SK-N-SH (cell line): ENCODE measurements at regions not wholly inside any gene's neighbourhood (a gene's known extent, or its start where the extent isn't known, plus 50 kb on each side); places are given as distances from the start of the nearest gene placed in this dataset.

Experiments
- CTCF ChIA-PET: fragments of 300-600, 350-600 bp; formaldehyde crosslinking; extraction: SDS; loops from one replicate; lab custom pipeline; 2021; lab: Yijun Ruan, JAX
- POLR2A ChIA-PET: fragments of 350-600 bp; sonication (Branson Sonifier 250); formaldehyde crosslinking; extraction: SDS; loops from one replicate; lab custom pipeline; 2020; ENCODE audit warnings: antibody characterized with exemption, inconsistent platforms; lab: Yijun Ruan, JAX
- DNase-seq: peaks from one replicate; pipeline ENCODE4 v3.0.0; 2012
- H2AFZ ChIP-seq: fragments of 200-600 bp; sonication (generic); 2 replicates; pipeline ENCODE4 v1.8.1; 2016; ENCODE audit warnings: antibody characterized with exemption, mild to moderate bottlenecking, low read depth
- H3F3A ChIP-seq: fragments of 200-600 bp; sonication (generic); replicated peaks from 2 replicates; pipeline ENCODE3; 2016; ENCODE audit warnings: antibody characterized with exemption, mild to moderate bottlenecking; ENCODE audit not compliant: insufficient read depth
- H3K27ac ChIP-seq, 2 experiments: fragments of 200-500 bp in 1 of 2; fragments of 200-600 bp in 1 of 2; sonication (Bioruptor generic) in 1 of 2; sonication (generic), shearing (Covaris generic) in 1 of 2; 2 replicates each; pipeline versions ENCODE4 v1.5.1 to v1.6.1; 2014 to 2016; ENCODE audit warnings: low read depth in 2 of 2, inconsistent platforms in 1 of 2, low read length in 1 of 2, mild to moderate bottlenecking in 1 of 2, mixed read lengths in 1 of 2
- H3K27me3 ChIP-seq: fragments of 200-600 bp; sonication (generic), shearing (Covaris generic); 2 replicates; pipeline ENCODE4 v1.6.1; 2016; ENCODE audit warnings: mixed run types; ENCODE audit not compliant: insufficient read depth
- H3K36me3 ChIP-seq, 2 experiments: fragments of 200-500 bp in 1 of 2; fragments of 200-600 bp in 1 of 2; sonication (Bioruptor generic) in 1 of 2; sonication (generic) in 1 of 2; replicated peaks in 1 of 2; 2 replicates each; pipeline versions ENCODE3 to v1.5.1; 2014 to 2016; ENCODE audit warnings: low read length in 1 of 2, mild to moderate bottlenecking in 1 of 2; ENCODE audit not compliant: insufficient read depth in 2 of 2, control insufficient read depth in 1 of 2
- H3K4me1 ChIP-seq, 2 experiments: fragments of 200-500 bp in 1 of 2; fragments of 200-600 bp in 1 of 2; sonication (Bioruptor generic) in 1 of 2; sonication (generic), shearing (Covaris generic) in 1 of 2; 2 replicates each; pipeline versions ENCODE4 v1.5.1 to v1.6.1; 2014 to 2016; ENCODE audit warnings: low read depth in 1 of 2, low read length in 1 of 2, mixed run types in 1 of 2; ENCODE audit not compliant: insufficient read depth in 2 of 2, control insufficient read depth in 1 of 2
- H3K4me2 ChIP-seq: fragments of 200-600 bp; sonication (generic), shearing (Covaris generic); 2 replicates; pipeline ENCODE4 v1.6.1; 2017; ENCODE audit warnings: mixed run types
- H3K4me3 ChIP-seq, 2 experiments: fragments of 200-500 bp in 1 of 2; fragments of 200-600 bp in 1 of 2; sonication (Bioruptor generic) in 1 of 2; sonication (generic), shearing (Covaris generic) in 1 of 2; 2 replicates each; pipeline versions ENCODE4 v1.5.1 to v1.8.1; 2014 to 2016; ENCODE audit warnings: low read depth in 2 of 2, inconsistent platforms in 1 of 2, low read length in 1 of 2, mild to moderate bottlenecking in 1 of 2, mixed read lengths in 1 of 2, moderate library complexity in 1 of 2
- H3K79me2 ChIP-seq: fragments of 200-600 bp; sonication (generic); 2 replicates; pipeline ENCODE4 v1.8.1; 2017; ENCODE audit warnings: mild to moderate bottlenecking; ENCODE audit not compliant: insufficient read depth
- H3K9ac ChIP-seq: fragments of 200-600 bp; sonication (generic); 2 replicates; pipeline ENCODE4 v1.6.1; 2017; ENCODE audit warnings: mixed run types
- H3K9me2 ChIP-seq: fragments of 200-600 bp; sonication (generic); 2 replicates; pipeline ENCODE4 v1.6.1; 2017; ENCODE audit warnings: mixed run types
- H3K9me3 ChIP-seq: fragments of 200-600 bp; sonication (generic); 2 replicates; pipeline ENCODE4 v1.6.1; 2017; ENCODE audit warnings: mixed run types, mild to moderate bottlenecking, moderate library complexity
- H4K20me1 ChIP-seq: fragments of 200-600 bp; sonication (generic); 2 replicates; pipeline ENCODE4 v1.6.1; 2017; ENCODE audit warnings: mild to moderate bottlenecking, mixed run types; ENCODE audit not compliant: insufficient read depth
- CTCF ChIP-seq: fragments of 200-600 bp; sonication (generic); IDR thresholded peaks from 2 replicates; pipeline ENCODE4 v1.6.1; 2017; ENCODE audit warnings: antibody characterized with exemption, mild to moderate bottlenecking, moderate library complexity
- EZH2phosphoT487 ChIP-seq: fragments of 200-600 bp; sonication (generic); IDR thresholded peaks from 2 replicates; pipeline ENCODE4 v1.6.1; 2017; ENCODE audit warnings: low read depth, mixed run types, mild to moderate bottlenecking, antibody characterized with exemption, moderate library complexity, borderline replicate concordance
- FOSL2 ChIP-seq: IDR thresholded peaks from 2 replicates; pipeline ENCODE4 v1.4.0; 2012; ENCODE audit warnings: low read depth, mild to moderate bottlenecking, moderate library complexity, borderline replicate concordance
- FOXJ3 ChIP-seq: sonication (generic); formaldehyde crosslinking; IDR thresholded peaks from 2 replicates; pipeline ENCODE4 v1.5.1; 2020; ENCODE audit warnings: mild to moderate bottlenecking, missing genetic modification reagents
- GABPA ChIP-seq: IDR thresholded peaks from 2 replicates; pipeline ENCODE4 v1.4.0; 2012; ENCODE audit warnings: low read depth, mild to moderate bottlenecking
- GATA2 ChIP-seq: sonication (generic); formaldehyde crosslinking; IDR thresholded peaks from 2 replicates; pipeline ENCODE4 v1.5.0; 2020; ENCODE audit warnings: mild to moderate bottlenecking, missing genetic modification reagents
- IRF3 ChIP-seq: fragments of 150-350 bp; IDR thresholded peaks from 2 replicates; pipeline ENCODE4 v1.6.1; 2016; ENCODE audit warnings: mild to moderate bottlenecking, low read depth, low read length
- MAX ChIP-seq: IDR thresholded peaks from 2 replicates; pipeline ENCODE4 v1.4.0; 2012; ENCODE audit warnings: low read depth
- MXI1 ChIP-seq: IDR thresholded peaks from 2 replicates; pipeline ENCODE4 v1.6.1; 2012; ENCODE audit warnings: mild to moderate bottlenecking, low read depth, low read length, improper control_type of control experiment
- NFIC ChIP-seq: IDR thresholded peaks from 2 replicates; pipeline ENCODE4 v1.4.0; 2012; ENCODE audit warnings: borderline replicate concordance
- NRF1 ChIP-seq: IDR thresholded peaks from 2 replicates; pipeline ENCODE4 v1.6.1; 2012; ENCODE audit warnings: low read depth, mild to moderate bottlenecking, low read length
- PBX3 ChIP-seq: IDR thresholded peaks from 2 replicates; pipeline ENCODE4; 2012
- RAD21 ChIP-seq: IDR thresholded peaks from 2 replicates; pipeline ENCODE4 v1.6.1; 2012; ENCODE audit warnings: mild to moderate bottlenecking, low read length
- RCOR1 ChIP-seq: fragments of 150-350 bp; IDR thresholded peaks from 2 replicates; pipeline ENCODE4 v1.6.1; 2017; ENCODE audit warnings: antibody characterized with exemption, low read length
- REST ChIP-seq: IDR thresholded peaks from 2 replicates; pipeline ENCODE4 v1.6.1; 2012; ENCODE audit warnings: mild to moderate bottlenecking, low read depth, low read length, moderate library complexity
- SIN3A ChIP-seq: IDR thresholded peaks from 2 replicates; pipeline ENCODE4 v1.6.1; 2012; ENCODE audit warnings: low read depth, mild to moderate bottlenecking, low read length, moderate library complexity, borderline replicate concordance
- SMC3 ChIP-seq: IDR thresholded peaks from 2 replicates; pipeline ENCODE4 v1.6.1; 2012; ENCODE audit warnings: low read depth, low read length, improper control_type of control experiment
- TEAD4 ChIP-seq: IDR thresholded peaks from 2 replicates; pipeline ENCODE4 v1.4.0; 2012; ENCODE audit warnings: mild to moderate bottlenecking, borderline replicate concordance; ENCODE audit not compliant: insufficient read depth
- USF1 ChIP-seq: IDR thresholded peaks from 2 replicates; pipeline ENCODE4 v1.4.0; 2012; ENCODE audit warnings: low read depth, borderline replicate concordance
- YY1 ChIP-seq: IDR thresholded peaks from 2 replicates; pipeline ENCODE4 v1.4.0; 2012; ENCODE audit warnings: low read depth, mild to moderate bottlenecking
- WGBS: methylation state at CpG from one replicate; pipeline ENCODE4 v1.1.6; 2017; ENCODE audit warnings: low lambda C conversion rate; 5-methylcytosine and 5-hydroxymethylcytosine counted together

GRCh38 chr4:127080141-127080540, 552.6 kb upstream of the INTU start:
- Histone ChIP-seq H3K36me3 (no peaks in the 10 kb centered on the region), H3K9me3 (no peaks in the 10 kb centered on the region), H3K27me3 (no peaks in the 10 kb centered on the region), H3K9ac (no peak overlapping the region), H3K27ac (no peak overlapping the region), H2AFZ (no peak overlapping the region), H3K4me2 (no peak overlapping the region), H3K4me1 (no peaks in the 10 kb centered on the region), H4K20me1 (no peaks in the 10 kb centered on the region), H3K4me3 (no peak overlapping the region)
- ChIA-PET POLR2A (no interaction called here), CTCF (no interaction called here)
- 38% methylated on average over 5 of the region's 5 CpGs for WGBS
- TF ChIP-seq YY1 (no peak), SMC3 (no peak), NRF1 (no peak), NFIC (no peak), FOXJ3 (CRISPR knock-in tag) (no peak), TEAD4 (no peak), REST (no peak), MXI1 (no peak)
- TF ChIP-seq, all 33 proteins: peak for 0
- Histone ChIP-seq H3F3A (no peaks in the 10 kb centered on the region), H3K79me2 (no peaks in the 10 kb centered on the region), H3K9me2 (no peaks in the 10 kb centered on the region)
- no peak for DNase-seq

GRCh38 chr4:127081041-127081440, 551.7 kb upstream of the INTU start:
- Histone ChIP-seq H3F3A (no peaks in the 10 kb centered on the region), H3K79me2 (no peaks in the 10 kb centered on the region), H2AFZ (no peak overlapping the region), H3K36me3 (no peaks in the 10 kb centered on the region), H3K9me2 (no peaks in the 10 kb centered on the region), H4K20me1 (no peaks in the 10 kb centered on the region), H3K4me2 (no peak overlapping the region), H3K27me3 (no peaks in the 10 kb centered on the region), H3K27ac (no peak overlapping the region), H3K9ac (no peak overlapping the region), H3K4me1 (no peaks in the 10 kb centered on the region), H3K9me3 (no peaks in the 10 kb centered on the region), H3K4me3 (no peak overlapping the region)
- 35% methylated on average over 1 of the region's 1 CpG for WGBS
- POLR2A ChIA-PET, result no interaction called here
- CTCF ChIA-PET, result no interaction called here
- DNase-seq, result no peak
- no peak for TF ChIP-seq RCOR1
- TF ChIP-seq SMC3, result no peak
- TF ChIP-seq RAD21, result no peak
- TF ChIP-seq IRF3, result no peak
- TF ChIP-seq MAX, result no peak
- TF ChIP-seq GABPA, result no peak
- TF ChIP-seq PBX3, result no peak
- TF ChIP-seq EZH2phosphoT487, result no peak
- TF ChIP-seq SIN3A, result no peak
- no peak for TF ChIP-seq CTCF
- no peak for TF ChIP-seq FOSL2
- TF ChIP-seq USF1, result no peak
- no peak for TF ChIP-seq MXI1
- no peak for TF ChIP-seq GATA2 (CRISPR knock-in tag)
